ENCODE measurements at regions not wholly inside any gene's neighbourhood (a gene's known extent, or its start where the extent isn't known, plus 50 kb on each side); places are given as distances from the start of the nearest gene placed in this dataset.

- TF ChIP-seq CTCF (conservative IDR thresholded peaks at IDR 0.05 in 1 of 2, IDR thresholded peaks at IDR 0.05 in 1 of 2; ENCODE audit: low read depth in 1 of 2, low read length in 2 of 2) (no peak), EZH2 (IDR thresholded peaks at IDR 0.05; ENCODE audit: low read length, missing control alignments) (no peak)
Observed at GRCh38 chr15:94610069-94610468, 378.7 kb downstream of the MCTP2 start.

Data from fibroblast of lung (primary cell).